CD14-positive monocyte (primary cell): ENCODE measurements at regions not wholly inside any gene's neighbourhood (a gene's known extent, or its start where the extent isn't known, plus 50 kb on each side); places are given as distances from the start of the nearest gene placed in this dataset.

ENCODE experiments used
- DNase-seq, 3 donors: peaks; one replicate each; pipeline ENCODE4 v3.0.0-alpha.2; 2011 to 2022
- H2AFZ ChIP-seq: 2 replicates; pipeline ENCODE4 v1.6.0; 2012; ENCODE audit warnings: mild to moderate bottlenecking, low read depth, low read length, inconsistent platforms; ENCODE audit not compliant: insufficient read depth, poor library complexity, severe bottlenecking
- H3K27ac ChIP-seq, 2 donors: 1 replicate in 1 of 2; 2 replicates in 1 of 2; pipeline ENCODE4 v1.5.1; 2012 to 2013; ENCODE audit warnings: low read length in 2 of 2, control low read depth in 1 of 2, inconsistent platforms in 1 of 2, low read depth in 1 of 2, mild to moderate bottlenecking in 1 of 2
- H3K27me3 ChIP-seq, 2 donors: one replicate each; pipeline versions ENCODE4 v1.6.0 to v1.6.1; 2011 to 2013; ENCODE audit warnings: low read length in 2 of 2; ENCODE audit not compliant: control insufficient read depth in 2 of 2, insufficient read depth in 2 of 2
- H3K36me3 ChIP-seq, 2 donors: replicated peaks in 1 of 2; 1 replicate in 1 of 2; 2 replicates in 1 of 2; pipeline versions ENCODE4 v1.5.1 to v1.6.1; 2012 to 2013; ENCODE audit warnings: low read length in 2 of 2, control low read depth in 1 of 2, inconsistent platforms in 1 of 2, mild to moderate bottlenecking in 1 of 2; ENCODE audit not compliant: insufficient read depth in 2 of 2, control insufficient read depth in 1 of 2
- H3K4me1 ChIP-seq, 2 donors: 1 replicate in 1 of 2; 2 replicates in 1 of 2; pipeline versions ENCODE4 v1.5.1 to v1.6.1; 2012 to 2013; ENCODE audit warnings: low read length in 2 of 2, control low read depth in 1 of 2, inconsistent platforms in 1 of 2, mild to moderate bottlenecking in 1 of 2, moderate library complexity in 1 of 2; ENCODE audit not compliant: insufficient read depth in 2 of 2, control insufficient read depth in 1 of 2
- H3K4me2 ChIP-seq: replicated peaks from 2 replicates; pipeline ENCODE3; 2012; ENCODE audit warnings: low read length, moderate library complexity, mild to moderate bottlenecking; ENCODE audit not compliant: poor library complexity, severe bottlenecking; ENCODE audit errors: extremely low read depth
- H3K4me3 ChIP-seq, 3 experiments: fragments of 200-600 bp in 1 of 3; sonication (generic) in 1 of 3; replicated peaks in 1 of 3; 1 replicate in 2 of 3; 2 replicates in 1 of 3; pipeline ENCODE4 v1.5.1; 2011 to 2013; ENCODE audit warnings: low read length in 3 of 3, mild to moderate bottlenecking in 3 of 3, control low read depth in 2 of 3, low read depth in 2 of 3, inconsistent platforms in 1 of 3, moderate library complexity in 1 of 3
- H3K79me2 ChIP-seq: 2 replicates; pipeline ENCODE4 v1.6.0; 2012; ENCODE audit warnings: mild to moderate bottlenecking, control low read depth, inconsistent platforms, low read length, moderate library complexity; ENCODE audit not compliant: insufficient read depth
- H3K9ac ChIP-seq: 2 replicates; pipeline ENCODE4 v1.6.0; 2017; ENCODE audit warnings: low read length, mild to moderate bottlenecking; ENCODE audit not compliant: insufficient read depth, poor library complexity, severe bottlenecking
- H3K9me3 ChIP-seq, 2 donors: replicated peaks in 1 of 2; 1 replicate in 1 of 2; 2 replicates in 1 of 2; pipeline versions ENCODE4 v1.5.1 to v1.6.1; 2012 to 2013; ENCODE audit warnings: low read length in 2 of 2, control low read depth in 1 of 2; ENCODE audit not compliant: control insufficient read depth in 1 of 2, insufficient read depth in 1 of 2
- H4K20me1 ChIP-seq: 2 replicates; pipeline ENCODE4 v1.6.0; 2012; ENCODE audit warnings: mild to moderate bottlenecking, low read length, control low read depth, moderate library complexity; ENCODE audit not compliant: insufficient read depth
- H3K27ac Mint-ChIP-seq, 7 donors: one replicate each; pipeline ENCODE4 v1.8.0; 2020; ENCODE audit warnings: mild to moderate bottlenecking in 7 of 7, mixed read lengths in 7 of 7, moderate library complexity in 6 of 7, inconsistent platforms in 2 of 7
- H3K27me3 Mint-ChIP-seq, 3 donors: one replicate each; pipeline ENCODE4 v1.8.0; 2021 to 2022; ENCODE audit warnings: low read depth in 3 of 3, mild to moderate bottlenecking in 3 of 3, mixed read lengths in 3 of 3, moderate library complexity in 3 of 3, inconsistent platforms in 1 of 3
- H3K36me3 Mint-ChIP-seq, 2 donors: one replicate each; pipeline ENCODE4 v1.8.0; 2020; ENCODE audit warnings: mixed read lengths in 2 of 2, inconsistent platforms in 1 of 2, mild to moderate bottlenecking in 1 of 2
- H3K4me1 Mint-ChIP-seq: one replicate; pipeline ENCODE4 v1.8.0; 2020; ENCODE audit warnings: mild to moderate bottlenecking, mixed read lengths
- H3K4me3 Mint-ChIP-seq, 2 donors: one replicate each; pipeline ENCODE4 v1.8.0; 2020; ENCODE audit warnings: mild to moderate bottlenecking in 2 of 2, mixed read lengths in 2 of 2, moderate library complexity in 1 of 2
- H3K9me3 Mint-ChIP-seq, 7 donors: one replicate each; pipeline ENCODE4 v1.8.0; 2020 to 2022; ENCODE audit warnings: mixed read lengths in 7 of 7, mild to moderate bottlenecking in 6 of 7, moderate library complexity in 6 of 7, inconsistent platforms in 2 of 7
- CTCF ChIP-seq: fragments of 200-600 bp; IDR thresholded peaks from one replicate; pipeline ENCODE4 v1.8.0; 2022; ENCODE audit warnings: antibody characterized with exemption, mild to moderate bottlenecking
- WGBS: methylation state at CpG from one replicate; pipeline ENCODE4 v1.1.5; 2013; ENCODE audit warnings: missing lambda C conversion rate; ENCODE audit not compliant: insufficient coverage; 5-methylcytosine and 5-hydroxymethylcytosine counted together
- intact Hi-C, 2 donors: fragments of 100-400 bp; cut with micrococcal nuclease; formaldehyde crosslinking; loops; one replicate each; pipeline versions ENCODE4 v1.15.0 to v1.15.1; 2023

- no peak overlapping the region for H3K4me2 ChIP-seq
- H3K36me3 Mint-ChIP-seq = no peaks in the 10 kb centered on the region
- no CpG with 5 or more reads among the region's 3 CpGs for WGBS
These were observed 248.4 kb downstream of the ASCL1 start for GRCh38 chr12:103205906-103206305.

GRCh38 chr12:103207936-103208335 lies 250.5 kb downstream of the ASCL1 start:
- Histone ChIP-seq H3K36me3 (no peaks in the 10 kb centered on the region), H3K27me3 (no peaks in the 10 kb centered on the region), H3K27ac (no peak overlapping the region), H3K4me2 (no peak overlapping the region), H3K9ac (no peak overlapping the region), H3K79me2 (no peaks in the 10 kb centered on the region), H3K4me3 (no peak overlapping the region), H4K20me1 (no peaks in the 10 kb centered on the region), H3K4me1 (no peaks in the 10 kb centered on the region), H3K9me3 (no peaks in the 10 kb centered on the region), H2AFZ (no peak overlapping the region)
- DNase-seq = no peak
- peaks cover 0 to 3% (median 0%) of the 10 kb centered on the region in 3 donors for H3K27me3 Mint-ChIP-seq
- no peak overlapping the region for H3K27ac Mint-ChIP-seq
- WGBS = 25% methylated on average over 2 of the region's 6 CpGs
- H3K36me3 Mint-ChIP-seq = no peaks in the 10 kb centered on the region
- H3K4me1 Mint-ChIP-seq = no peaks in the 10 kb centered on the region
- peaks cover 0 to 2% (median 0%) of the 10 kb centered on the region in 7 donors for H3K9me3 Mint-ChIP-seq
- TF ChIP-seq CTCF = no peak
- H3K4me3 Mint-ChIP-seq = no peak overlapping the region
- intact Hi-C loops = no loop called here

More at GRCh38 chr12:103205906-103206305, 248.4 kb downstream of the ASCL1 start:
- no peak for DNase-seq
- peaks cover 0 to 3% (median 0%) of the 10 kb centered on the region in 3 donors for H3K27me3 Mint-ChIP-seq
- Histone ChIP-seq H3K9me3 (no peaks in the 10 kb centered on the region), H4K20me1 (no peaks in the 10 kb centered on the region), H3K27me3 (no peaks in the 10 kb centered on the region), H3K9ac (no peak overlapping the region), H3K4me1 (no peaks in the 10 kb centered on the region), H3K79me2 (no peaks in the 10 kb centered on the region), H3K27ac (no peak overlapping the region), H3K36me3 (no peaks in the 10 kb centered on the region), H3K4me3 (no peak overlapping the region), H2AFZ (no peak overlapping the region)
- H3K4me1 Mint-ChIP-seq = no peaks in the 10 kb centered on the region
- TF ChIP-seq CTCF = no peak
- H3K27ac Mint-ChIP-seq = no peak overlapping the region
- no peak overlapping the region for H3K4me3 Mint-ChIP-seq
- H3K9me3 Mint-ChIP-seq = peaks cover 0 to 3% (median 0%) of the 10 kb centered on the region in 7 donors
- intact Hi-C loops = no loop called here
